ENCODE measurements at regions not wholly inside any gene's neighbourhood (a gene's known extent, or its start where the extent isn't known, plus 50 kb on each side); places are given as distances from the start of the nearest gene placed in this dataset.
"Not testable (repeated sequence)": the region's sequence is repeated elsewhere in the genome, so short reads cannot be mapped to it uniquely, and the experiment has no call there.

GRCh38 chr3:22380253-22380652, 629.2 kb upstream of the ZNF385D start:
- no peaks in the 10 kb centered on the region for H3K4me1 ChIP-seq
- no peaks in the 10 kb centered on the region for H3K27me3 ChIP-seq
- H3K9me3 ChIP-seq = no peaks in the 10 kb centered on the region
- no peak overlapping the region for H3K27ac ChIP-seq
- ATAC-seq = no peak
- TF ChIP-seq EP300 (IDR thresholded peaks at IDR 0.05) (no peak), POLR2AphosphoS5 (IDR thresholded peaks at IDR 0.05) (no peak), CTCF (IDR thresholded peaks at IDR 0.05) (no peak), POLR2A (IDR thresholded peaks at IDR 0.05) (no peak)
- 66 to 92% methylated on average over 4 of the region's 4 CpGs for WGBS, 2 donors (ENCODE audit: low coverage in 1 of 2)
- no peak overlapping the region for H3K4me3 ChIP-seq
- no peaks in the 10 kb centered on the region for H3K36me3 ChIP-seq

GRCh38 chr3:22381564-22381963, 630.6 kb upstream of the ZNF385D start:
- ATAC-seq, H3K4me3 ChIP-seq, H3K27ac ChIP-seq, H3K36me3 ChIP-seq, H3K4me1 ChIP-seq, H3K27me3 ChIP-seq, H3K9me3 ChIP-seq: not testable (repeated sequence)
- WGBS, 2 donors (ENCODE audit: low coverage in 1 of 2) = 74% methylated on average over 10 of the region's 10 CpGs; no CpG with 5 or more reads in 1 of the 2 donors

GRCh38 chr3:22383285-22383684, 632.3 kb upstream of the ZNF385D start:
- Histone ChIP-seq H3K9me3 (no peaks in the 10 kb centered on the region), H3K4me3 (no peak overlapping the region), H3K36me3 (no peaks in the 10 kb centered on the region), H3K27ac (no peak overlapping the region), H3K27me3 (no peaks in the 10 kb centered on the region), H3K4me1 (no peaks in the 10 kb centered on the region)
- no peak for TF ChIP-seq POLR2A (IDR thresholded peaks at IDR 0.05)
- TF ChIP-seq POLR2AphosphoS5 (IDR thresholded peaks at IDR 0.05) = no peak
- no peak for ATAC-seq

- Histone ChIP-seq H3K4me3 (no peak overlapping the region), H3K4me1 (peaks cover 0 to 2% (median 0%) of the 10 kb centered on the region in 3 donors), H3K27me3 (no peaks in the 10 kb centered on the region), H3K9me3 (no peaks in the 10 kb centered on the region), H3K27ac (no peak overlapping the region), H3K36me3 (no peaks in the 10 kb centered on the region)
- ATAC-seq = no peak
- 94 to 96% methylated on average over 2 of the region's 2 CpGs for WGBS, 2 donors (ENCODE audit: low coverage in 1 of 2)
- TF ChIP-seq POLR2A (IDR thresholded peaks at IDR 0.05) = no peak
- TF ChIP-seq POLR2AphosphoS5 (IDR thresholded peaks at IDR 0.05) = no peak
- TF ChIP-seq EP300 (IDR thresholded peaks at IDR 0.05) = no peak
- TF ChIP-seq CTCF (IDR thresholded peaks at IDR 0.05) = no peak
These were observed 635.1 kb upstream of the ZNF385D start for GRCh38 chr3:22386107-22386506.

GRCh38 chr3:22392286-22392685, 641.3 kb upstream of the ZNF385D start:
- H3K27me3 ChIP-seq = no peaks in the 10 kb centered on the region
- H3K27ac ChIP-seq = no peak overlapping the region
- TF ChIP-seq EP300 (IDR thresholded peaks at IDR 0.05) = no peak
- TF ChIP-seq POLR2A (IDR thresholded peaks at IDR 0.05) = no peak
- TF ChIP-seq CTCF (IDR thresholded peaks at IDR 0.05) = no peak
- TF ChIP-seq POLR2AphosphoS5 (IDR thresholded peaks at IDR 0.05) = no peak
- H3K4me1 ChIP-seq = peaks cover 0 to 7% (median 0%) of the 10 kb centered on the region in 3 donors
- 38 to 51% methylated on average over 2 of the region's 2 CpGs for WGBS, 2 donors (ENCODE audit: low coverage in 1 of 2)
- no peaks in the 10 kb centered on the region for H3K36me3 ChIP-seq
- H3K4me3 ChIP-seq = no peak overlapping the region
- no peak for ATAC-seq
- H3K9me3 ChIP-seq = no peaks in the 10 kb centered on the region

- TF ChIP-seq POLR2AphosphoS5 (IDR thresholded peaks at IDR 0.05) (no peak), EP300 (IDR thresholded peaks at IDR 0.05) (no peak), POLR2A (IDR thresholded peaks at IDR 0.05) (no peak), CTCF (IDR thresholded peaks at IDR 0.05) (no peak)
- H3K9me3 ChIP-seq = no peaks in the 10 kb centered on the region
- no peaks in the 10 kb centered on the region for H3K36me3 ChIP-seq
- peaks cover 0 to 7% (median 0%) of the 10 kb centered on the region in 3 donors for H3K4me1 ChIP-seq
- ATAC-seq = no peak
- no peak overlapping the region for H3K4me3 ChIP-seq
- H3K27me3 ChIP-seq = no peaks in the 10 kb centered on the region
- no peak overlapping the region for H3K27ac ChIP-seq
These were observed 641.8 kb upstream of the ZNF385D start for GRCh38 chr3:22392859-22393258.

Data from gastroesophageal sphincter (tissue), 4 donors.